ENCODE measurements at regions not wholly inside any gene's neighbourhood (a gene's known extent, or its start where the extent isn't known, plus 50 kb on each side); places are given as distances from the start of the nearest gene placed in this dataset.

GRCh38 chr2:126496493-126496892 is 159.5 kb upstream of the GYPC start:
- Mint-ChIP-seq H3K27me3 (peaks cover 15 to 24% of the 10 kb centered on the region in 2 donors), H3K4me3 (no peak overlapping the region), H3K27ac (no peak overlapping the region), H3K9me3 (peaks cover 0 to 18% (median 16%) of the 10 kb centered on the region in 3 donors), H3K4me1 (no peaks in the 10 kb centered on the region), H3K36me3 (no peaks in the 10 kb centered on the region)
- Histone ChIP-seq H3K27ac (ENCODE audit: low read length) (no peak overlapping the region), H3K4me1 (ENCODE audit: control insufficient read depth in 1 of 2, extremely low read depth in 1 of 2, insufficient read depth in 2 of 2, low read length in 2 of 2) (no peaks in the 10 kb centered on the region), H3K4me3 (ENCODE audit: control insufficient read depth in 1 of 2, extremely low read depth in 1 of 2, low read length in 1 of 2) (no peak overlapping the region), H3K9me3 (no peaks in the 10 kb centered on the region), H3K27me3 (replicated peaks in 1 of 2; ENCODE audit: control insufficient read depth in 2 of 2, extremely low read depth in 1 of 2, insufficient read depth in 2 of 2, low read length in 1 of 2) (peaks cover 0 to 12% of the 10 kb centered on the region in 2 experiments), H3K36me3 (ENCODE audit: control insufficient read depth in 2 of 2, extremely low read depth in 1 of 2, insufficient read depth in 1 of 2, low read length in 1 of 2) (no peaks in the 10 kb centered on the region)
- POLR2A ChIA-PET: no interaction called here
- CTCF ChIA-PET: no interaction called here
- DNase-seq (no peak), ATAC-seq (replicated peaks in 1 of 4) (no peak)
- WGBS (ENCODE audit: insufficient coverage): 10% methylated on average over 2 of the region's 5 CpGs

DNA sequence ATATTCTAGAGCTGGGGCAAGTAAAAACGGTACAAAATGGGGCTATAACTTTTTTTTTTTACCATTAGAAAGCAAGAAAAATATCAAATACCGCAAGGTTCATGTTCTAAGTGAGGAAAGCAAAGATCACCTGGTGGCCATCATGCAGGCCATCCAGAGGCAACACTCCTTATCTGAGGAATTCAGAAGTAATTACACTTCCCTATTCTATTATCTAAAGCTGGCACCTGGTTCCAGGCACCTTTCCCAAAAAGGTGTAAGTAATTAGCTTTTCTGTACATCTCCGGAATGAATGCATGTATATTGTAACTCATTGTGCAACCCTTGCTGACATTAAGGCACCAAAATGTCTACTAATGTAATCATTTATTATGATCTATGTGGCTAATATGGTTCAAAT is 152.5 kb upstream of the GYPC start:
- H3K4me3 ChIP-seq (ENCODE audit: control insufficient read depth in 1 of 2, extremely low read depth in 1 of 2, low read length in 1 of 2): no peak overlapping the region
- H3K4me1 ChIP-seq (ENCODE audit: control insufficient read depth in 1 of 2, extremely low read depth in 1 of 2, insufficient read depth in 2 of 2, low read length in 2 of 2): no peaks in the 10 kb centered on the region
- no CpG with 5 or more reads among the region's 3 CpGs for WGBS (ENCODE audit: insufficient coverage)
- ChIA-PET CTCF (no interaction called here), POLR2A (no interaction called here)
- Mint-ChIP-seq H3K9me3 (no peaks in the 10 kb centered on the region), H3K4me3 (no peak overlapping the region), H3K36me3 (no peaks in the 10 kb centered on the region), H3K27ac (no peak overlapping the region), H3K27me3 (peaks cover 8 to 9% of the 10 kb centered on the region in 2 donors), H3K4me1 (no peaks in the 10 kb centered on the region)
- DNase-seq (no peak), ATAC-seq (replicated peaks in 1 of 4) (no peak)
- H3K9me3 ChIP-seq: no peaks in the 10 kb centered on the region
- no peak overlapping the region for H3K27ac ChIP-seq (ENCODE audit: low read length)
- peaks cover 0 to 1% of the 10 kb centered on the region in 2 experiments for H3K27me3 ChIP-seq (replicated peaks in 1 of 2; ENCODE audit: control insufficient read depth in 2 of 2, extremely low read depth in 1 of 2, insufficient read depth in 2 of 2, low read length in 1 of 2)
- no peaks in the 10 kb centered on the region for H3K36me3 ChIP-seq (ENCODE audit: control insufficient read depth in 2 of 2, extremely low read depth in 1 of 2, insufficient read depth in 1 of 2, low read length in 1 of 2)

DNA sequence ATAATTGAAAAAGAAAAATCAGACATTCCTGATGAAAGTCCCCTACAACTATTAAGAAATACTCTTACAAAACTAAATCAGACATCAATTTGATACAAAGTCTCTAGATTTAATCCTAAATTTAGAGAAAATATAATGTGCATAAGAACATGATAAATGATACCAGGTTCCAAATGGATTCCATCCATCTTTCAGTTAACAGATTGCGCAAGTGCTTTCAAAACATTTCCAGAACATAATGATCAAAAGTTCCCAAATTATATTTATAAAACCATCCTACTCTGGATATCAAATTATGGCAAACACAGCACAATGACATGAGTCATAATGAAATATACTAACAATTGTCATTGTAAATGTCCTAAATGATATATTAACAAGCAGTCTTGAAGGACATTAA is 151.0 kb upstream of the GYPC start:
- Mint-ChIP-seq H3K36me3 (no peaks in the 10 kb centered on the region), H3K9me3 (no peaks in the 10 kb centered on the region), H3K4me3 (no peak overlapping the region), H3K27ac (no peak overlapping the region), H3K27me3 (peaks cover 3% of the 10 kb centered on the region in 2 donors), H3K4me1 (no peaks in the 10 kb centered on the region)
- Histone ChIP-seq H3K9me3 (no peaks in the 10 kb centered on the region), H3K27me3 (replicated peaks in 1 of 2; ENCODE audit: control insufficient read depth in 2 of 2, extremely low read depth in 1 of 2, insufficient read depth in 2 of 2, low read length in 1 of 2) (no peaks in the 10 kb centered on the region), H3K36me3 (ENCODE audit: control insufficient read depth in 2 of 2, extremely low read depth in 1 of 2, insufficient read depth in 1 of 2, low read length in 1 of 2) (no peaks in the 10 kb centered on the region), H3K27ac (ENCODE audit: low read length) (no peak overlapping the region), H3K4me1 (ENCODE audit: control insufficient read depth in 1 of 2, extremely low read depth in 1 of 2, insufficient read depth in 2 of 2, low read length in 2 of 2) (no peaks in the 10 kb centered on the region), H3K4me3 (ENCODE audit: control insufficient read depth in 1 of 2, extremely low read depth in 1 of 2, low read length in 1 of 2) (no peak overlapping the region)
- CTCF ChIA-PET: no interaction called here
- DNase-seq (no peak), ATAC-seq (replicated peaks in 1 of 4) (no peak)
- POLR2A ChIA-PET: no interaction called here
- no CpG with 5 or more reads among the region's 1 CpG for whole genome bisulfite sequencing (ENCODE audit: insufficient coverage)

GRCh38 chr2:126506786-126507185 is 149.2 kb upstream of the GYPC start:
- no peaks in the 10 kb centered on the region for H3K36me3 ChIP-seq (ENCODE audit: control insufficient read depth in 2 of 2, extremely low read depth in 1 of 2, insufficient read depth in 1 of 2, low read length in 1 of 2)
- no peaks in the 10 kb centered on the region for H3K36me3 Mint-ChIP-seq
- H3K4me1 ChIP-seq (ENCODE audit: control insufficient read depth in 1 of 2, extremely low read depth in 1 of 2, insufficient read depth in 2 of 2, low read length in 2 of 2): no peaks in the 10 kb centered on the region
- peaks cover 0 to 3% of the 10 kb centered on the region in 2 donors for H3K27me3 Mint-ChIP-seq
- H3K4me3 Mint-ChIP-seq: no peak overlapping the region
- H3K27ac ChIP-seq (ENCODE audit: low read length): no peak overlapping the region
- ChIA-PET CTCF (no interaction called here), POLR2A (no interaction called here)
- 44% methylated on average over 1 of the region's 1 CpG for WGBS (ENCODE audit: insufficient coverage)
- H3K9me3 ChIP-seq: no peaks in the 10 kb centered on the region
- no peaks in the 10 kb centered on the region for H3K27me3 ChIP-seq (replicated peaks in 1 of 2; ENCODE audit: control insufficient read depth in 2 of 2, extremely low read depth in 1 of 2, insufficient read depth in 2 of 2, low read length in 1 of 2)
- ATAC-seq (replicated peaks in 1 of 4) (no peak), DNase-seq (no peak)
- H3K4me3 ChIP-seq (ENCODE audit: control insufficient read depth in 1 of 2, extremely low read depth in 1 of 2, low read length in 1 of 2): no peak overlapping the region
- no peaks in the 10 kb centered on the region for H3K4me1 Mint-ChIP-seq
- no peaks in the 10 kb centered on the region for H3K9me3 Mint-ChIP-seq
- no peak overlapping the region for H3K27ac Mint-ChIP-seq

- Histone ChIP-seq H3K4me1 (ENCODE audit: control insufficient read depth in 1 of 2, extremely low read depth in 1 of 2, insufficient read depth in 2 of 2, low read length in 2 of 2) (no peaks in the 10 kb centered on the region), H3K27me3 (replicated peaks in 1 of 2; ENCODE audit: control insufficient read depth in 2 of 2, extremely low read depth in 1 of 2, insufficient read depth in 2 of 2, low read length in 1 of 2) (no peaks in the 10 kb centered on the region), H3K9me3 (no peaks in the 10 kb centered on the region), H3K4me3 (ENCODE audit: control insufficient read depth in 1 of 2, extremely low read depth in 1 of 2, low read length in 1 of 2) (no peak overlapping the region), H3K36me3 (ENCODE audit: control insufficient read depth in 2 of 2, extremely low read depth in 1 of 2, insufficient read depth in 1 of 2, low read length in 1 of 2) (no peaks in the 10 kb centered on the region), H3K27ac (ENCODE audit: low read length) (no peak overlapping the region)
- Mint-ChIP-seq H3K27me3 (no peaks in the 10 kb centered on the region), H3K27ac (no peak overlapping the region), H3K9me3 (no peaks in the 10 kb centered on the region), H3K4me3 (no peak overlapping the region), H3K4me1 (no peaks in the 10 kb centered on the region), H3K36me3 (no peaks in the 10 kb centered on the region)
- ChIA-PET POLR2A (no interaction called here), CTCF (no interaction called here)
- DNase-seq (no peak), ATAC-seq (replicated peaks in 1 of 4) (no peak)
- WGBS (ENCODE audit: insufficient coverage): 89% methylated on average over 3 of the region's 5 CpGs
These were observed 148.5 kb upstream of the GYPC start for GRCh38 chr2:126507425-126507911.

DNA sequence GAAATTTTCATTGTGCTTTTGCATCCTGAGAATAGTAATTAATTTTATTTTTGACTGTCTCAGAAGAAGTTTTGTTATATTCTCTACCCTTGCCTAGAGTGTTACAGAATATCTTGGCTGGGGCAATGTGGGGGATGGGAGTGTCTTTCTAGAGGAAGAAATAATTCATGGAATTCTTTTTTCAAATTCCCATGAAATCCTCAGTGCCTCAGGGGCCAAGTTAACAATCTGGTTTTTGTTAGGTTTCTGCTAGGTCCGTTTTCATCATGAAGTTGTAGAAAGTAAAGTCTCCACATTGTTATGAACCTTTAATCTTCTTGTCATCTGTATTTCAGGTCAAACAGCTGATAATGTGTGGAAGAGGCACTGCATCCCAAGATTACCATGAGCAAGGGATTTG is 145.6 kb upstream of the GYPC start:
- CTCF ChIA-PET: interaction anchor here in 1 of 2 donors (0.9 kb wide), 1 partner anchor 17 kb away, joined by 3 read pairs; no protein-coding TSS in a partner anchor
- H3K27ac ChIP-seq (ENCODE audit: low read length): no peak overlapping the region
- no peaks in the 10 kb centered on the region for H3K36me3 ChIP-seq (ENCODE audit: control insufficient read depth in 2 of 2, extremely low read depth in 1 of 2, insufficient read depth in 1 of 2, low read length in 1 of 2)
- no peaks in the 10 kb centered on the region for H3K36me3 Mint-ChIP-seq
- no peaks in the 10 kb centered on the region for H3K9me3 Mint-ChIP-seq
- no peak overlapping the region for H3K27ac Mint-ChIP-seq
- H3K4me1 Mint-ChIP-seq: no peaks in the 10 kb centered on the region
- no peaks in the 10 kb centered on the region for H3K27me3 Mint-ChIP-seq
- no peaks in the 10 kb centered on the region for H3K4me1 ChIP-seq (ENCODE audit: control insufficient read depth in 1 of 2, extremely low read depth in 1 of 2, insufficient read depth in 2 of 2, low read length in 2 of 2)
- no peak for DNase-seq
- ATAC-seq (replicated peaks in 1 of 4): no peak
- WGBS (ENCODE audit: insufficient coverage): no CpG with 5 or more reads among the region's 1 CpG
- POLR2A ChIA-PET: no interaction called here
- no peak overlapping the region for H3K4me3 Mint-ChIP-seq
- H3K27me3 ChIP-seq (replicated peaks in 1 of 2; ENCODE audit: control insufficient read depth in 2 of 2, extremely low read depth in 1 of 2, insufficient read depth in 2 of 2, low read length in 1 of 2): peaks cover 0 to 3% of the 10 kb centered on the region in 2 experiments
- H3K9me3 ChIP-seq: no peaks in the 10 kb centered on the region
- H3K4me3 ChIP-seq (ENCODE audit: control insufficient read depth in 1 of 2, extremely low read depth in 1 of 2, low read length in 1 of 2): no peak overlapping the region

DNA sequence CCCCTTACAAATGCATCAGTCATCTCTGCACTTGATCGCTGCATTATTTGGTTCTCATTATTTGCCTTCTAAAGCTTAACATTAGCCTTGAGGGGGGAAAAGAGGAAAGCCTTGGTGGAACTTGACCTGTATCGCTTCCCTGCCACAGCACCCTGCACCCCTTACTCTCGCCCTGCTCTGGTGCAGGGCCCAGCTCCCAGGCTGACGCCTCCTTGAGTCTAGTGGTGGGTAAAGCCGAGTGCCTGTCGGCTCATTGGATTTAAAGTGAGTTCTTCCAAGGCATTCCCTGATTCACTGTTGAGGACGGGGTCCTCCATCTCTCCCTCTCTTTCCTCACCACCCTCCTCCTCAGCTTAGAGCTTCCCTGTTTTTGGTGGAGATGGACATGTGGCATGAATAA is 145.0 kb upstream of the GYPC start:
- peaks cover 0 to 3% of the 10 kb centered on the region in 2 experiments for H3K27me3 ChIP-seq (replicated peaks in 1 of 2; ENCODE audit: control insufficient read depth in 2 of 2, extremely low read depth in 1 of 2, insufficient read depth in 2 of 2, low read length in 1 of 2)
- DNase-seq: no peak
- no peak overlapping the region for H3K27ac ChIP-seq (ENCODE audit: low read length)
- ChIA-PET POLR2A (no interaction called here), CTCF (interaction anchor here in 1 of 2 donors (0.9 kb wide), 1 partner anchor 17 kb away, joined by 3 read pairs; no protein-coding TSS in a partner anchor)
- H3K36me3 ChIP-seq (ENCODE audit: control insufficient read depth in 2 of 2, extremely low read depth in 1 of 2, insufficient read depth in 1 of 2, low read length in 1 of 2): no peaks in the 10 kb centered on the region
- H3K9me3 ChIP-seq: no peaks in the 10 kb centered on the region
- no peak overlapping the region for H3K4me3 Mint-ChIP-seq
- no peaks in the 10 kb centered on the region for H3K4me1 Mint-ChIP-seq
- H3K9me3 Mint-ChIP-seq: no peaks in the 10 kb centered on the region
- no peaks in the 10 kb centered on the region for H3K4me1 ChIP-seq (ENCODE audit: control insufficient read depth in 1 of 2, extremely low read depth in 1 of 2, insufficient read depth in 2 of 2, low read length in 2 of 2)
- no peak overlapping the region for H3K27ac Mint-ChIP-seq
- no peak overlapping the region for H3K4me3 ChIP-seq (ENCODE audit: control insufficient read depth in 1 of 2, extremely low read depth in 1 of 2, low read length in 1 of 2)
- WGBS (ENCODE audit: insufficient coverage): 60% methylated on average over 1 of the region's 7 CpGs
- no peaks in the 10 kb centered on the region for H3K27me3 Mint-ChIP-seq
- no peak for ATAC-seq (replicated peaks in 1 of 4)
- H3K36me3 Mint-ChIP-seq: no peaks in the 10 kb centered on the region
